ENCODE measurements at regions not wholly inside any gene's neighbourhood (a gene's known extent, or its start where the extent isn't known, plus 50 kb on each side); places are given as distances from the start of the nearest gene placed in this dataset.

GRCh38 chr2:2926858-2927175, 450.8 kb downstream of the EIPR1 start:
- H3K4me3 ChIP-seq, result no peak overlapping the region
- H3K36me3 ChIP-seq, result no peaks in the 10 kb centered on the region
- H3K9me3 ChIP-seq, result no peaks in the 10 kb centered on the region
- WGBS, 2 donors, result 50 to 60% methylated on average over 4 of the region's 4 CpGs
- H3K4me1 ChIP-seq, result no peaks in the 10 kb centered on the region
- no peak for DNase-seq
- H3K27me3 ChIP-seq, result no peaks in the 10 kb centered on the region
- intact Hi-C loops (cut with DNase I), result no loop called here
- H3K27ac ChIP-seq, result no peak overlapping the region
- TF ChIP-seq, protein P1, sequence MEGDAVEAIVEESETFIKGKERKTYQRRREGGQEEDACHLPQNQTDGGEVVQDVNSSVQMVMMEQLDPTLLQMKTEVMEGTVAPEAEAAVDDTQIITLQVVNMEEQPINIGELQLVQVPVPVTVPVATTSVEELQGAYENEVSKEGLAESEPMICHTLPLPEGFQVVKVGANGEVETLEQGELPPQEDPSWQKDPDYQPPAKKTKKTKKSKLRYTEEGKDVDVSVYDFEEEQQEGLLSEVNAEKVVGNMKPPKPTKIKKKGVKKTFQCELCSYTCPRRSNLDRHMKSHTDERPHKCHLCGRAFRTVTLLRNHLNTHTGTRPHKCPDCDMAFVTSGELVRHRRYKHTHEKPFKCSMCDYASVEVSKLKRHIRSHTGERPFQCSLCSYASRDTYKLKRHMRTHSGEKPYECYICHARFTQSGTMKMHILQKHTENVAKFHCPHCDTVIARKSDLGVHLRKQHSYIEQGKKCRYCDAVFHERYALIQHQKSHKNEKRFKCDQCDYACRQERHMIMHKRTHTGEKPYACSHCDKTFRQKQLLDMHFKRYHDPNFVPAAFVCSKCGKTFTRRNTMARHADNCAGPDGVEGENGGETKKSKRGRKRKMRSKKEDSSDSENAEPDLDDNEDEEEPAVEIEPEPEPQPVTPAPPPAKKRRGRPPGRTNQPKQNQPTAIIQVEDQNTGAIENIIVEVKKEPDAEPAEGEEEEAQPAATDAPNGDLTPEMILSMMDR (IDR thresholded peaks at IDR 0.05), result no peak
- no peak for TF ChIP-seq POLR2A (IDR thresholded peaks at IDR 0.05)

GRCh38 chr2:2926009-2926857, 451.4 kb downstream of the EIPR1 start:
- TF ChIP-seq POLR2A (IDR thresholded peaks at IDR 0.05), result no peak
- TF ChIP-seq, protein P1 (IDR thresholded peaks at IDR 0.05), result no peak
- intact Hi-C loops (cut with DNase I), result no loop called here
- no peaks in the 10 kb centered on the region for H3K4me1 ChIP-seq
- no peak overlapping the region for H3K27ac ChIP-seq
- DNase-seq, result no peak
- no peak overlapping the region for H3K4me3 ChIP-seq
- H3K27me3 ChIP-seq, result no peaks in the 10 kb centered on the region
- no peaks in the 10 kb centered on the region for H3K36me3 ChIP-seq
- WGBS, 2 donors, result 63 to 69% methylated on average over 3 of the region's 3 CpGs
- H3K9me3 ChIP-seq, result no peaks in the 10 kb centered on the region

- no peaks in the 10 kb centered on the region for H3K4me1 ChIP-seq
- intact Hi-C loops (cut with DNase I), result no loop called here
- H3K36me3 ChIP-seq, result no peaks in the 10 kb centered on the region
- H3K9me3 ChIP-seq, result no peaks in the 10 kb centered on the region
- no peaks in the 10 kb centered on the region for H3K27me3 ChIP-seq
- WGBS, 2 donors, result 66 to 79% methylated on average over 6 of the region's 6 CpGs
- no peak overlapping the region for H3K4me3 ChIP-seq
- no peak overlapping the region for H3K27ac ChIP-seq
- DNase-seq, result no peak
- TF ChIP-seq, protein P1 (IDR thresholded peaks at IDR 0.05), result no peak
- TF ChIP-seq POLR2A (IDR thresholded peaks at IDR 0.05), result no peak
Observed at GRCh38 chr2:2922156-2922555, 455.5 kb downstream of the EIPR1 start.

DNA sequence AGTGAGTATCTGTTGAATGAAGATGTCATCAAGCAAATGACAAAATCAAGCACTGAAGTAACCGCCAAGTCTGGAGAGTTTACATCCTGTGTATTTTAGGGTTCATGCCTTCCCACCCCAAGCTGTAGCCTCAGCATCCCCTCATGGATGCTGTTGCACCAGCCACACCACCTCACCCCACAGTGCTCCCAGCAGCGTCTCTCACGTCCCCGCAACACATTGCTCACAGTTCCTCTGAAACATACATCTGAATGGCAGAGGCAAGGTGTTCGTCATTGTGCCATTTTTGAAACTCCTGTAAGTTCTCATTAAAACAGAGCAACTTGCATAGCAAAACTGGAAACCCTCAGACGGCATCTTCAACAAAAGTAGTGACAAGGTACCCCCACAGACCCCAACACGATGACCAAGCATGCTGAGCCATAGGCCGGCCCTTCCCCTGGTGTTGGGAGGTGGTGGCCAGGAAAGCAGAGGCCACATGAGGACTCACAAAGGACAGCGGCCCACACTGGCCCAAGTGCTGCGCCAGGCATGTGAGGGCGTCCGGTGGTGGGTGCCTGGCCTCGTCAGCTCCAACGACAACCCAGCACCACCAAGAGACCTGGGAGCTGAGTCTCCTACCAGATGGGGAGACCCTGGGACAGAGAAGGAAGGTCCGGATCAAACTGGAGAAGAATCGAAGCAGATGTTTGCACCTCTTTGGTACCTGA, 456.5 kb downstream of the EIPR1 start:
- Histone ChIP-seq H3K27me3 (no peaks in the 10 kb centered on the region), H3K27ac (no peak overlapping the region), H3K4me3 (no peak overlapping the region), H3K9me3 (no peaks in the 10 kb centered on the region), H3K36me3 (no peaks in the 10 kb centered on the region), H3K4me1 (no peaks in the 10 kb centered on the region)
- intact Hi-C loops (cut with DNase I), result no loop called here
- DNase-seq, result no peak
- 79 to 82% methylated on average over 3 to 10 of the region's 16 CpGs for WGBS, 2 donors
- TF ChIP-seq POLR2A (IDR thresholded peaks at IDR 0.05), result no peak
- TF ChIP-seq, protein P1 (IDR thresholded peaks at IDR 0.05), result no peak

GRCh38 chr2:2919574-2920365, 457.8 kb downstream of the EIPR1 start:
- intact Hi-C loops (cut with DNase I), result no loop called here
- Histone ChIP-seq H3K4me3 (no peak overlapping the region), H3K36me3 (no peaks in the 10 kb centered on the region), H3K4me1 (no peaks in the 10 kb centered on the region), H3K9me3 (peaks cover 0 to 4% (median 0%) of the 10 kb centered on the region in 3 donors), H3K27ac (no peak overlapping the region), H3K27me3 (no peaks in the 10 kb centered on the region)
- no peak for DNase-seq
- 44 to 56% methylated on average over 8 to 10 of the region's 10 CpGs for whole genome bisulfite sequencing, 2 donors
- TF ChIP-seq POLR2A (IDR thresholded peaks at IDR 0.05), result no peak
- TF ChIP-seq, protein P1 (IDR thresholded peaks at IDR 0.05), result no peak
